IMR-90 (cell line): ENCODE measurements at regions not wholly inside any gene's neighbourhood (a gene's known extent, or its start where the extent isn't known, plus 50 kb on each side); places are given as distances from the start of the nearest gene placed in this dataset.

Source experiments
- MXI1 ChIP-seq: IDR thresholded peaks from 2 replicates; pipeline ENCODE4 v1.6.1; 2012; ENCODE audit warnings: low read depth, mild to moderate bottlenecking, low read length, moderate library complexity, borderline replicate concordance
- POLR2A ChIP-seq: IDR thresholded peaks from 2 replicates; pipeline ENCODE4 v1.6.1; 2012; ENCODE audit warnings: mild to moderate bottlenecking, low read depth, low read length
- RCOR1 ChIP-seq: IDR thresholded peaks from 2 replicates; pipeline ENCODE4 v1.6.1; 2012; ENCODE audit warnings: mild to moderate bottlenecking, low read length, improper control_type of control experiment; ENCODE audit not compliant: insufficient replicate concordance
- TF ChIP-seq, protein P1 (sequence below): conservative IDR thresholded peaks from 2 replicates; pipeline ENCODE4 v1.5.1; 2012; ENCODE audit warnings: mild to moderate bottlenecking, low read depth, low read length, improper control_type of control experiment

DNA sequence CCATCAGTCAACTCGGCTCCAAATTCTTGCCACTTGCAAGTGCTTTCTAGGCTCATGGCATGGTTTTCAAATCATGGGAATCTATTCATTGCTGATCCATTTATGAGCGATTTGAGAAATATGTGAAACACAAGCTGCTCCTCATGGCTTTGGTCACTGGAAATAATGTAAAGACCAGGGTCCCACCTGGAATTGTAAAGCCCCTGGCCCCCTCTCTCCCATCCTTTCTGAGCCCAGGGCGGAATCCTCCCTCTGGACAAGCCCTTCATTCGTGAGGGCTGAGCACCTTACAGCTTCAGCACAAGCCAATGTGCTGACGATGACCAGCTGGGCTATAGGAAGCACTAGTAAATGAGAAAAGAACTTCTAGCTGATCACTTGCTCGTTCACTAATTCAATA, 96.0 kb downstream of the RNASET2 start:
- TF ChIP-seq, protein P1, sequence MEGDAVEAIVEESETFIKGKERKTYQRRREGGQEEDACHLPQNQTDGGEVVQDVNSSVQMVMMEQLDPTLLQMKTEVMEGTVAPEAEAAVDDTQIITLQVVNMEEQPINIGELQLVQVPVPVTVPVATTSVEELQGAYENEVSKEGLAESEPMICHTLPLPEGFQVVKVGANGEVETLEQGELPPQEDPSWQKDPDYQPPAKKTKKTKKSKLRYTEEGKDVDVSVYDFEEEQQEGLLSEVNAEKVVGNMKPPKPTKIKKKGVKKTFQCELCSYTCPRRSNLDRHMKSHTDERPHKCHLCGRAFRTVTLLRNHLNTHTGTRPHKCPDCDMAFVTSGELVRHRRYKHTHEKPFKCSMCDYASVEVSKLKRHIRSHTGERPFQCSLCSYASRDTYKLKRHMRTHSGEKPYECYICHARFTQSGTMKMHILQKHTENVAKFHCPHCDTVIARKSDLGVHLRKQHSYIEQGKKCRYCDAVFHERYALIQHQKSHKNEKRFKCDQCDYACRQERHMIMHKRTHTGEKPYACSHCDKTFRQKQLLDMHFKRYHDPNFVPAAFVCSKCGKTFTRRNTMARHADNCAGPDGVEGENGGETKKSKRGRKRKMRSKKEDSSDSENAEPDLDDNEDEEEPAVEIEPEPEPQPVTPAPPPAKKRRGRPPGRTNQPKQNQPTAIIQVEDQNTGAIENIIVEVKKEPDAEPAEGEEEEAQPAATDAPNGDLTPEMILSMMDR: no peak
- TF ChIP-seq MXI1 (no peak), RCOR1 (no peak), POLR2A (no peak)
